Right atrium auricular region (tissue), 2 donors: ENCODE measurements at regions not wholly inside any gene's neighbourhood (a gene's known extent, or its start where the extent isn't known, plus 50 kb on each side); places are given as distances from the start of the nearest gene placed in this dataset.
A peak's percentile ranks its signal among the peaks of the same experiment; 100 is the strongest.

Experiments used
- DNase-seq: peaks from one replicate; pipeline ENCODE4 v3.0.0-alpha.2; 2019; ENCODE audit warnings: low spot score
- H3K27ac ChIP-seq, 2 donors: fragments of 200-600 bp; sonication (generic); 1 replicate in 1 of 2; 2 replicates in 1 of 2; pipeline ENCODE4 v1.5.1; 2016 to 2019
- H3K27me3 ChIP-seq, 2 donors: fragments of 200-600 bp; sonication (generic); one replicate each; pipeline versions ENCODE4 v1.5.1 to v1.6.0; 2017 to 2019
- H3K36me3 ChIP-seq: fragments of 200-600 bp; sonication (generic); one replicate; pipeline ENCODE4 v1.5.1; 2016
- H3K4me1 ChIP-seq, 2 donors: fragments of 200-600 bp; sonication (generic); one replicate each; pipeline versions ENCODE4 v1.5.1 to v1.6.0; 2017 to 2019
- H3K4me3 ChIP-seq, 2 donors: fragments of 200-600 bp; sonication (generic); 1 replicate in 1 of 2; 2 replicates in 1 of 2; pipeline ENCODE4 v1.5.1; 2017 to 2019; ENCODE audit warnings: mild to moderate bottlenecking in 1 of 2, moderate library complexity in 1 of 2
- H3K9me3 ChIP-seq, 2 donors: fragments of 200-600 bp; sonication (generic); one replicate each; pipeline ENCODE4 v1.5.1; 2019
- CTCF ChIP-seq, 2 donors: fragments of 200-600 bp; sonication (generic); IDR thresholded peaks; one replicate each; pipeline ENCODE4 v1.5.1; 2019; ENCODE audit warnings: antibody characterized with exemption in 2 of 2

GRCh38 chr15:70530017-70530499, 233.3 kb downstream of the UACA start:
- no peaks in the 10 kb centered on the region for H3K9me3 ChIP-seq
- TF ChIP-seq CTCF (IDR thresholded peaks at IDR 0.05), result no peak
- H3K27me3 ChIP-seq, result no peaks in the 10 kb centered on the region
- no peak for DNase-seq
- no peak overlapping the region for H3K27ac ChIP-seq
- H3K4me1 ChIP-seq, result no peaks in the 10 kb centered on the region
- H3K4me3 ChIP-seq, result no peak overlapping the region
- H3K36me3 ChIP-seq, result no peaks in the 10 kb centered on the region

- Histone ChIP-seq H3K4me3 (no peak overlapping the region), H3K9me3 (no peaks in the 10 kb centered on the region), H3K27me3 (no peaks in the 10 kb centered on the region), H3K27ac (no peak overlapping the region), H3K4me1 (no peaks in the 10 kb centered on the region), H3K36me3 (no peaks in the 10 kb centered on the region)
- peak; percentile 43 for DNase-seq
- no peak for TF ChIP-seq CTCF (IDR thresholded peaks at IDR 0.05)
Measured at GRCh38 chr15:70528816-70529215, 234.5 kb downstream of the UACA start.

GRCh38 chr15:70528270-70528706, 235.1 kb downstream of the UACA start:
- H3K4me1 ChIP-seq, result no peaks in the 10 kb centered on the region
- H3K4me3 ChIP-seq, result no peak overlapping the region
- H3K27ac ChIP-seq, result no peak overlapping the region
- no peaks in the 10 kb centered on the region for H3K9me3 ChIP-seq
- TF ChIP-seq CTCF (IDR thresholded peaks at IDR 0.05), result no peak
- no peak for DNase-seq
- H3K27me3 ChIP-seq, result no peaks in the 10 kb centered on the region
- H3K36me3 ChIP-seq, result no peaks in the 10 kb centered on the region

GRCh38 chr15:70526974-70527325, 236.4 kb downstream of the UACA start:
- Histone ChIP-seq H3K4me1 (no peaks in the 10 kb centered on the region), H3K4me3 (no peak overlapping the region), H3K27ac (no peak overlapping the region), H3K9me3 (no peaks in the 10 kb centered on the region), H3K27me3 (no peaks in the 10 kb centered on the region), H3K36me3 (no peaks in the 10 kb centered on the region)
- no peak for DNase-seq
- no peak for TF ChIP-seq CTCF (IDR thresholded peaks at IDR 0.05)

- Histone ChIP-seq H3K36me3 (no peaks in the 10 kb centered on the region), H3K27ac (no peak overlapping the region), H3K4me3 (no peak overlapping the region), H3K4me1 (no peaks in the 10 kb centered on the region), H3K9me3 (no peaks in the 10 kb centered on the region), H3K27me3 (no peaks in the 10 kb centered on the region)
- no peak for TF ChIP-seq CTCF (IDR thresholded peaks at IDR 0.05)
- DNase-seq, result peak; percentile 47
Measured at GRCh38 chr15:70526221-70526973, 237.0 kb downstream of the UACA start.

GRCh38 chr15:70525551-70525950, 237.8 kb downstream of the UACA start:
- Histone ChIP-seq H3K9me3 (no peaks in the 10 kb centered on the region), H3K4me1 (no peaks in the 10 kb centered on the region), H3K27me3 (no peaks in the 10 kb centered on the region), H3K4me3 (no peak overlapping the region), H3K36me3 (no peaks in the 10 kb centered on the region), H3K27ac (no peak overlapping the region)
- no peak for DNase-seq
- TF ChIP-seq CTCF (IDR thresholded peaks at IDR 0.05), result no peak
